ENCODE measurements at regions not wholly inside any gene's neighbourhood (a gene's known extent, or its start where the extent isn't known, plus 50 kb on each side); places are given as distances from the start of the nearest gene placed in this dataset.
"Not testable (repeated sequence)": the region's sequence is repeated elsewhere in the genome, so short reads cannot be mapped to it uniquely, and the experiment has no call there.

DNA sequence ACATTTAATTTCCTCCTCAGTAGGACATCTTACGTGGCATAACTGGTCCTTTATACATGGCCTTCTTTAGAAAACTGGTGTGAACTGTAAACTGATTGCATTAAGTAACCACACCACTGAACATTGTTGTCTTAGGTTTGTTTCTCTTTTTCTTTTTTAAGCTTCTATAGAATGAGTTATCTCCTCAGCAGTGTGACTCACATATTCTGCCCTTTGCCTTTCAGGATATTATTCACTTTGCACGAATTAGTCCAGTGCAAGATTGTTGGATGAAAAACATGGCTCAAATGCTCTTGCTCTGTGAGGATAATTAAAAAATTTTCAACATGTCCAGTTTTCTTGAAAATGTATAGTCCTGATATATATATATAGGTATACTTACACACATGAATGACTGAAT lies 147.6 kb downstream of the KBTBD8 start:
- no peak for DNase-seq (ENCODE audit: low read depth in 4 of 4, low spot score in 3 of 4)

DNA sequence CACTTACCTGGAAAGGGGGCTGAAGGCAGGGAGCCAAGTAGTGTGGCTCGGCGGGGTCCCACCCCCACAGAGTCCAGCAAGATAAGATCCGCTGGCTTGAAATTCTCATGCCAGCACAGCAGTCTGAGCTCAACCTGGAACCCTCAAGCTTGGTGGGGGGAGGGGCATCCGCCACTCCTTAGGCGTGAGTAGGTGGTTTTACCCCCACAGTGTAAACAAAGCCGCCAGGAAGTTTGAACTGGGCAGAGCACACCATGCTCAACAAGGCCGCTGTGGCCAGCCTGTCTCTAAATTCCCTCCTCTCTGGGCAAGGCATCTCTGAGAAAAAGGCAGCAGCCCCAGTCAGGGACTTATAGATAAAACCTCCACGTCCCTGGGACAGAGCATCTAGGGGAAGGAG lies 156.3 kb downstream of the KBTBD8 start:
- DNase-seq (ENCODE audit: low read depth in 4 of 4, low spot score in 3 of 4): no peak

DNA sequence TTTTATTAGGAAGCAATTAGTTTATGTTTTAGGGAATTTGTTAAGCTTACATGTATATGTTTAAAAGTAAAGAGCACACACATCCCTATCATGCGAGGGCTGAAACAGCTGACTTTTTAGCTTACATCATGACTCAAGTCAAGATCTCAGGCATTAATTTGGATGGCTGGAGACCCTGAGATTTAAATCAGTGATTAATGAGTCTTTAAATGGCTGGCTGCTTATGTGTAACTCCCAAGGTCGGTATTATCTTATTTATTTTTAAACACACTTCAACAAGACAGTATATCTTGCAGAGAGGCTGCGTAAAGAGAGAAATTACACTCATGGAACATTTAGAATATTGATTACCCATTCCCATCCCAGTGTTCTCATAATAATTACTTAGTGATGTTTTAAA lies 169.4 kb downstream of the KBTBD8 start:
- no peak for DNase-seq (ENCODE audit: low read depth in 4 of 4, low spot score in 3 of 4)

DNA sequence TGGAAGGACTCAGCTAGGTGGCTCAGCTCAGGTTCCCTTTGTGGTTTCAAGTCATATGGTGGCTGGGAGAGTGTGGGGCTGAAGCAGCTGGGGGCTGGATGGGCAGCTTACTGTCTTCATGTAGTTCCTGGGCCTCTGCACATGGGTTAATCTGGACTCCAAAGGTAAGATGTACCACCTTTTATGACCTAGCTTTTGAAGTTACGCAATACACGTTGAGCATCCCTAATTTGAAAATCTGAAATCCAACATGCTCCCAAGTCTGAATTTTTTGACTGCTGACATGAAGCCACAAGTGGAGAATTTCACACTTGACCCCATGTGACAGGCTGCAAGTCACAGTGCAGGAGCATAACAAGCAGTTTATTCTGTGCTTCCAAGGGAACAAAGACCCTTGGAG lies 173.7 kb downstream of the KBTBD8 start:
- DNase-seq (ENCODE audit: low read depth in 4 of 4, low spot score in 3 of 4): no peak

DNA sequence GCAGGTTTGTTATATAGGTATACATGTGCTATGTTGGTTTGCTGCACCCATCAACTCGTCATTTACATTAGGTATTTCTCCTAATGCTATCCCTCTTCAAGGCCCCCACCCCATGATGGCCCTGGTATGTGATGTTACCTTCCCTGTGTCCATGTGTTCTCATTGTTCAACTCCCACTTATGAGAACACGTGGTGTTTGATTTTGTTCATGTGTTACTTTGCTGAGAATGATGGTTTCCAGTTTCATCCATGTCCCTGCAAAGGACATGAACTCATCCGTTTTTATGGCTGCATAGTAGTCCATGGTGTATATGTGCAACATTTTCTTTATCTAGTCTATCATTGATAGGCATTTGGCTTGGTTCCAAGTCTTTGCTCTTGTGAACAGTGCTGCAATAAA lies 175.0 kb downstream of the KBTBD8 start:
- not testable (repeated sequence) for DNase-seq (ENCODE audit: low read depth in 4 of 4, low spot score in 3 of 4)

DNA sequence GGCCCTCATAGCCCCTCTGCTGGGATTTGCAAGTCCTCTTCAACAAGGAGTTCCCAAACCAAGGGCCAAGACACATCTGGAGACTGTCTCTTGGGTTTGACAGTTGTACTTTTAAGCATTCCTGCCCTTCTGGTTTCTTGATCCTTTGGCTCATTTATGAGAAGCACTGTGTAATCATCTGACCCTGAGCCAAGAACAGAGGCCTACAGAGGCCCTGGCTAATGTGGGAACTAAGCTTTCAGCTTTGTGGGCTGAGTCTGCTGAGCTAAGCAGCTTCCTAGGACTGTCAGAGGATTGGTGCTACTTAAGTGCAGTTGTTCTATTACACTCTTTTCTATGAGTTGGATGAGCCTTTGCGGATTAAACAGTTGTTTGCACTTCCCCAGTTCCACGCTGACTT lies 178.3 kb downstream of the KBTBD8 start:
- DNase-seq (ENCODE audit: low read depth in 4 of 4, low spot score in 3 of 4): no peak

DNA sequence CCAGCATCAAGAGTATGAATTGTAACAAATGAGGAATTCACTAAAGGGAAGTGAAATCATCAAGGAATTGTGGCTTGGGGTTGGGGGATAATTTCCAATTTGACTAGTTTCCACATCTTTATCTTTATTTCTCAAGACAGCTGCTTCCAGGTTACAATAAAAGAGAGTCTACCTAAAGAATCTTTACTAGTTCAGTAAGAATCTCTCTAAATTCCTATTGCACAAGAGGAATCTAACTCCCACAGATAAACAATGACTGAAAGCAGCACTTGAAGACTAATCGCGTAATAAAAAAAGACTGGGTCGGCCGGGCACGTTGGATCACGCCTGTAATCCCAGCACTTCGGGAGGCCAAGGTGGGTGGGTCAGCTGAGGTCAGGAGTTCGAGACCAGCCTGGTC lies 194.4 kb downstream of the KBTBD8 start:
- DNase-seq (ENCODE audit: low read depth in 4 of 4, low spot score in 3 of 4): no peak

DNA sequence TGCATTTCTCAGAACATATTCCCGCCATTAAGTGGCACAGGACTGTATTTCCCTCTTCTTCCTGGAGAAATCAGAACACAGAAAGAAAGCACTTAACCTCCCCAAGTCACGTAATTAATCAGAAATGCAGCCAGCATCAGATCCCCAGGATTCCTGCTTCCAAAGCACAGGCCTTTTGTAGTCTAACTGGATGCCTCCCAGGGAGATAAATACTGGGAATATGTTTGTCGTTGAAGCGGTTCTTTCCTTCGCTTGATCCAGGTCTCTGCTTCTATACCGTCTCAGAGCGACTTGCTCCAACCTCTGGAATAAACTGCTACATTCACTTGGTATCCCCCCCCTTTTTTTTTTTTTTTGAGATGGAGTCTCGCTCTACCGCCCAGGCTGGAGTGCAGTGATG lies 198.6 kb downstream of the KBTBD8 start:
- DNase-seq (ENCODE audit: low read depth in 4 of 4, low spot score in 3 of 4): no peak

DNA sequence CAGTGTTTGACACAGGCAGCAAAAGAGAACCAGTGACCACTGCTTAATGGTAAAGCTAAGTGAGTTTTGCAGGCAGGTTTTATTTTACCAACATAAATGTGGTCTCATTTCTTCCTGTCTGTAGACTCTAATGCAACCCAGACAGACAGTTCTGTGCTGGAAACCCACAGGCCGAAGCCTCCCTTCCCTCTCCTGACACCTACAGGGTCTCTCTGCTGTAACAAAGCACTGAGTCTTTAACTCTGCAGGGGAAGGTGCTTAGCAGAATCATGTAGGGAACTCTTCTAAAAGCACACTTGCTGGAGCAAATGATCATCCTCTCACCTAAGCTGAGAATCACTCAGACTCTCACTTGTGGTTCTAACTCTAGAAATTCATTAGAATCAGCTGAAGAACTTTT lies 200.3 kb downstream of the KBTBD8 start:
- DNase-seq (ENCODE audit: low read depth in 4 of 4, low spot score in 3 of 4): no peak

DNA sequence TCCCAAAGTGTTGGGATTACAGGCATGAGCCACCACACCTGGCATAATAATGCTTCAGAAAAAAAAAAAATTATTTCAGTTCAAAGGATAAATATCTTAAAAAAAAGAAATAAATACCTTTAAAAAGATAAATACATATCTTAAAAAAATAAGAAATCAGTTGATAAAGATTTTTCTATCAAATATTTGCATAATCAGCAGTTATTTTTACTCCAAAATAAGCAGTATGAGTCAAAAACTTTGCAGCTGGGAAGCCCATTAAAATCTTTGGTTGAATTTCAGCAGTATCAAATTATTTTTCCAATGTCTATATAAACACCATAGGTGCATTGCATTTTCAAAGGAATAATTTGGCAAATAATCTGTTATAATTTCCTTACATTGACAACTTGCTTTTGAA lies 202.5 kb downstream of the KBTBD8 start:
- DNase-seq (ENCODE audit: low read depth in 4 of 4, low spot score in 3 of 4): no peak

DNA sequence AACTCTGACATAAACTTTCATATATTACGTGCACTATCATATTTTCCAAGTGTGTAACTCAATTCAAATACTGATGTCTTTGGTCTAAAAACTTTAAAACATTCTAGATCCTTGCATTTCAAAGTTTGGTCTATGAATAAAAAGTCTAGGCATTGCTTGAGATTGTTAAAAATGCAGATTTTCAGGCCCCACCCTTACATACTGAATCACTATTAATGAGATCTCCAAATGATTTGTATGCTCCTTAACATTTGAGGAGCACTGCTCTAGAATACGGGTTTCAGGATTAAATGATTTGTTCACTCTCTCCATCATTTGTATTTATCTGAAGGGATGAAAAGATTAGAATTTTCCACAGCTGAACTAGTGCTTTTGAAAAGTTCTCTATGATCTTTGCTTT lies 202.9 kb downstream of the KBTBD8 start:
- no peak for DNase-seq (ENCODE audit: low read depth in 4 of 4, low spot score in 3 of 4)

DNA sequence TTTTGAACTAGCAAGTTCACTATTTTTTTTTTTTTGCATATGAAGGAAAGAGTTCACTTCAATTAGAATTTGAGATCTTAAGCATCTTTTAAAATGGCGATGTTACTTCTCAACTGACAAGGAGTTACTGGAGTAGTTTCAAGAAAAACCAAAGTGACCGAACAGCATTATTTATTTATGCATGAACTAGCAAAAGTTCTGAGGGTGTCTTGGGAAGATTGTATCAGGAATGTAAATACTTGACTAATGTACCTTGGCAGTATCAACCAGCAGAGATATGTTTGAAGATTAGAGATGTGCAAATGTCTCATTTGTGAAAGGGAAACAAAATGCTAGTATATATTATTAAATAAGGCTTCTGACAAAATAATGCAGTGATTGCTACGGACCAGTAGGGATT lies 203.9 kb downstream of the KBTBD8 start:
- DNase-seq (ENCODE audit: low read depth in 4 of 4, low spot score in 3 of 4): no peak

DNA sequence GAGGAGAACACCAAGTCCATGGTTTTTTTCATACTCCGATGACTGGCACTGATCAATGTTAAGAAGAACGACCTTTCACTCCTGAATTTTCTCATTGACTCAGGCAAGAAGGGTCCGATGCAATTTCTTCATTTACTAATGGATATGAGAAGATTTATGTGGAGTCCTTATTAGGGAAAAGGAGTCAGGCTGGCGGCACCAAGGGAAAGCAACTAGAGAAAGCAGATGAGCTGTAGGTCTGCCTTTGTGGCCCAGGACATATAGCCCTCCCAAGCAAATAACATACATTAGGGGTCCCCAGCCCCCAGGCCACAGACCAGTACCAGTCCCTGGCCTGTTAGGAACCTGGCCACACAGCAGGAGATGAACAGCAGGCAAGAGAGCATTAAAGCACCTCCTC lies 206.8 kb downstream of the KBTBD8 start:
- no peak for DNase-seq (ENCODE audit: low read depth in 4 of 4, low spot score in 3 of 4)

DNA sequence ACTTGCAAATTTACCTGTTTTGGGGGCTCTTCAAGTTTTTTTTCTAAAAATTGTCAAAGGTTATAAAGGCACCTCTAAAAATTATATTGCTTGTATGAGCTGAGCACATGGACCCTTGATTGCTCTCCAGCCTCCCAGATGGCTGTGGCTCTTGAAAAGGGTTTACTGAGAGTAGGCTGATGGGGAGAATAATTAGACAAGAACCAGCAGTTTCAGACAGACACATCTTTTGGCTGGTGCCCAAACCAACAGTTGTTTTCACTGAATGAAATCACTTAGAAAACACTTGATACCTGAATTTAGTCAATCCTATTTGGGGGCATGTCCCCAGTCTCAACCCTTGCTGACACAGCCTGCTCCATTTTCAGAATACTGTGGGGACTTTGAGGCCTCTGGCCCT lies 217.6 kb downstream of the KBTBD8 start:
- DNase-seq (ENCODE audit: low read depth in 4 of 4, low spot score in 3 of 4): no peak

DNA sequence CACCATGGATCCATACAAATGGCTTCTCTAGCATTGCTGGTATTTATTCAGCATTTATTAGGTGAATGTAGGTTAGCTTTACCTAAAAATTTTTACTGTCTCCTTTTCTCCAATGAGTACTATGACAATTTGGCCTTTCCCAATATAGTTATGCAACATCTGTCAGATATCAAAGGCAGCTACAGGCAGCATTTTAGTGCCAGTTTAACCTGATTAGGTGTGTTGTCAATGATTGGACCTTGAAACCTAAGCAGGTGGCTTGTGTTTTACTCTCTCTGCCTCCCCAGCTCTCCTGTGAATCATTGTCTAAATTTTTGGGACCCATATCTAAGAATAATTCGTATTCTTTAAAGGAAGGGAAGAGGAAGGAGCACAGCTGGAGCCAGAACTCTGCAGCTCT lies 228.9 kb downstream of the KBTBD8 start:
- DNase-seq (ENCODE audit: low read depth in 4 of 4, low spot score in 3 of 4): no peak

DNA sequence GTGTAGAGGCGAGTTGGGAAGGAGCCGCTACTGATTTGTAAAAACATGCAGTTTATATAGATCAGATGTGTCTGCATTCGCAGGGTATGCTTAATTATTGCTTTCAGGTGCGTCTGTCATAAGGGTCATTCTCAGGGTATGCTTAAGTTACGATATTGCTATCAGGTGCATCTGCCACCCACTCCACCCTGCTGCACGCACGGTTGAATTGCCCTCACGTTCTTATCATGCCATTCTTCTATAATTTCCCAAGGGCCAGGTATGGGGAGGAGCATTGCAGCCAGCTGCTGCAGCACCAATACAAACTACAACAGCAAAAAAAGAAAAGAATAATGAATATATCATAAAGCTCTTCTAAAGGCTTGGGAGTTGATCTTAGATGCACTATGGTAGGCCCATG lies 230.0 kb downstream of the KBTBD8 start:
- DNase-seq (ENCODE audit: low read depth in 4 of 4, low spot score in 3 of 4): no peak

DNA sequence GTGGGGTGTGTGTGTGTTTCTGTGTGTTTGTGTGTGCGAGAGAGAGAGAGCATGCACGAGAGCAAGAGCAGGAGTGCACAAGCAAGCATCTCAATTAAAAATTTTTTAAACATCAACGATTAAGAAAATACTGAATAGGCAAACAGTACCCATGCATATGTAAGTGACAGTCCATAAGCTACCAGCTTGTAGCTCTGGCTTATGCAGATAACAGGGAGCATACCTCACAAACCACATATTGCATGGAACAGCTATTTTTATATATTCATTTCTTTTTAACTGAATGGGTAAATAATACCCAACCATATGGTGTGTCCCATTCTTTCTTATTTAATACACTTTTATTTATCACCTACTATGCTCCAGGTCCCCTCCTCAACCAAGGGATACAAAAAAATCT lies 234.5 kb downstream of the KBTBD8 start:
- no peak for DNase-seq (ENCODE audit: low read depth in 4 of 4, low spot score in 3 of 4)

DNA sequence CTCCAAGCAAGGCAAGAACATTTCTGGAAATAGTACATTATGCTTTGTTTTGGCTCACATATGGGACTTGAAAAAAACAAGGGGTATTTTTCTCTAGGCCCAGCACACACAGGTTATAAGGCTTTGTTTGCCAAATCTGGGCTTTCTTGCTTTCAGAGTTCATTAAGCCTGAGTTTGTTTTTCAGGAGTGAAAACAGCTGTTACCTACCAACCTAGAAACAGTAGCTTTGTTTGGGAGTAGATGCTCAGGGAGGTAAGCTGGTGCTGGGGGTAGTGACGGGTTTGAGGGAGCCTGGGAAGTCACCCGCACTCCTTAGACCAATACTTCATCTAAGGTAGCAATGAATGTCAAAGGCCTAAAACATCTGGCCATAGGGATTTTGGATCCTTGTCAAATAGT lies 241.2 kb downstream of the KBTBD8 start:
- DNase-seq (ENCODE audit: low read depth in 4 of 4, low spot score in 3 of 4): peak in 1 of 4 donors; percentile 6

DNA sequence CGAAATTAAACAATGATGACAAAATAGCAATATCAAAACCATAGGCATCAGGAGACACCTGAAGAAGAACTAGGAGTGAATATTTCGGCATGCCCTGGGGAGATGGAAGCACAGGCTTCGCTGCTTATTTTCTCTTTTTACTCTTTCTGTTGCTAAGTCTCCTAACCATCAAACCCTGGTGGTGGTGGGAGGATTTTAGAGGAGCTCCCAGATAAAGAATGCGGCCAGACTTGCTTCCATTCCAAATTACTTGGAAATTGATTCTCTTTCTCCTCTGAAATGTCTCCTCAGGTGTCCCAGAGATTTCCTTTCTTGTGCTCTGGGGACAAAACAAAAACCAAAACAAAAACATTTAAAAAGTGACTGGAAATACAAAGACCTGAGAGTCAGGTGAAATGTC lies 243.0 kb downstream of the KBTBD8 start:
- no peak for DNase-seq (ENCODE audit: low read depth in 4 of 4, low spot score in 3 of 4)

DNA sequence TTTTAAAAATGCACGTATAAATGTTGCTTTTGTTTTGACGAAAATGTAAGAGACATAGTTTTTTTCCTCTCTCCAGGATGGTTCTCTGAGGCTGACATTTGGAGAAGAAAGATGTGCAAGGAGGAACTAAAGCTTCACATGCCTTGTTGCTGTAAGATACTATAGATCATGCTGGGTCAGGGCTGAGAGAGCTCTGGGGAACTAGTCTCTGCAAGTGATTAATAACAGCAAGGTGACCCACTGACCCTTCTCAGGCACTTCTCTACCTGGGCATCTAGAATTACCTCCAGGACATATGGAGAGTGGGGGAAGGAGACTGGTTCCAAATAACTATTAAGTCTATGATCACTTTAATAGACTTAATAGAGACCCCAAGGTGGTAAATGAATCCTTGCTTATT lies 246.0 kb downstream of the KBTBD8 start:
- DNase-seq (ENCODE audit: low read depth in 4 of 4, low spot score in 3 of 4): peak in 1 of 4 donors; percentile 16

DNA sequence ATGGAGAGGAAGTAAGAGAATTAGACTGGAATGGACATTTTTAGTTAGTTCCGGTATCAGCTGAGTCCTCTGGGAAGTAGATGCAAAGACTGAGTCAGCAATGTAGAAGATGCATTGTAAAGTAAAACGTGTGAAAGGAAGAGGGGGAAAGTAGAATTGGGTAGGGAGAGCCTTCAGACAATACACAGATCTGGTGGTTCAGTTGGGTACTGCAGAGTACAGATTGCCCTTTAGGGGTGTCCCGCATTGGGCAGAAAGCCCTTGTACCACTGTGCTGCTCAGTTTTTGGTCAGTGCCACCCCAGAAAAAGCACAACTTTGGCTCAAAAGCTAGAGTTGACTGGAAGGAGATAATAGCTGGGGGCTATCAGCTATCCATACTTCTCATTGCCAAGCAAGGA lies 247.4 kb downstream of the KBTBD8 start:
- no peak for DNase-seq (ENCODE audit: low read depth in 4 of 4, low spot score in 3 of 4)

DNA sequence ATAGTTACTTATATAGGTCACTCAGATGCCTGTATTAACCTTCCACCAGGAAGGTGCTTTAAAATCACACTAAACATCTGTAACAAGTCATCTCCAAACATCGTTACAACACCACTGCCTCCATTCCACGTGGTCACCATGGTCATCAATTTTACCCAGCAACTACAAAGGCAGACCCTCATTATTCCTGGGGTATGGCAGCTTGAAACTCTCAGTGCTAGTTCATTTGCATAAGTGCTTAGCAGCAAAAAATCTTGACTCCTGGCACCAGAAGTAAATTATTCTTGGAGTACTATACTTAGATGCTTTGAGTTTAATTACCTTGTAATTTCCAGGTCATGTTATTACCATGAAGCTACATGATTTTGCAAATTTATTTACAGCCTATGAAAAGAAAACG lies 250.6 kb downstream of the KBTBD8 start:
- no peak for DNase-seq (ENCODE audit: low read depth in 4 of 4, low spot score in 3 of 4)

DNA sequence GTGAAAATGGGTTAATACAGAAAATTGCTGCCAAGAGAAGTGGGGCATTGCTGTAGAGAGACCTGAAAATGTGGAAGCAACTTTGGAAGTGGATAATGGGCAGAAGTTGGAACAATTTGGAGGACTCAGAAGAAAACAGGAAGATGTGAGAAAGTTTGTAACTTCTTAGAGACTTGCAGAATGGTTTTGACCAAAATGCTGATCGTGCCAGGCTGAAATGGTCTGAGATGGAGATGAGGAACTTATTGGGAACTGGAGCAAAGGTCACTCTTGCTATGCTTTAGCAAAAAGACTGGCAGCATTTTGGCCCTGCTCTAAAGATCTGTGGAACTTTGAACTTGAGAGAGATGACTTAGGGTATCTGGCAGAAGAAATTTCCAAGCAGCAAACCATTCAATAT lies 254.8 kb downstream of the KBTBD8 start:
- DNase-seq (ENCODE audit: low read depth in 4 of 4, low spot score in 3 of 4): not testable (repeated sequence)

Measured in right renal pelvis (tissue), 4 donors.